Duodenal mucosa (tissue), 2 donors: ENCODE measurements at regions not wholly inside any gene's neighbourhood (a gene's known extent, or its start where the extent isn't known, plus 50 kb on each side); places are given as distances from the start of the nearest gene placed in this dataset.

Source experiments
- H3K27ac ChIP-seq: one replicate; pipeline ENCODE4 v1.7.0; 2013; ENCODE audit warnings: low read depth, low read length
- H3K27me3 ChIP-seq, 2 donors: one replicate each; pipeline ENCODE4 v1.7.0; 2013; ENCODE audit warnings: low read length in 2 of 2, control low read depth in 1 of 2; ENCODE audit not compliant: insufficient read depth in 2 of 2, control insufficient read depth in 1 of 2
- H3K36me3 ChIP-seq, 2 donors: one replicate each; pipeline ENCODE4 v1.7.0; 2013; ENCODE audit warnings: low read length in 2 of 2, control low read depth in 1 of 2; ENCODE audit not compliant: insufficient read depth in 2 of 2, control insufficient read depth in 1 of 2
- H3K4me1 ChIP-seq, 2 donors: one replicate each; pipeline ENCODE4 v1.7.0; 2013; ENCODE audit warnings: low read length in 2 of 2, control low read depth in 1 of 2; ENCODE audit not compliant: insufficient read depth in 2 of 2, control insufficient read depth in 1 of 2
- H3K4me3 ChIP-seq, 2 donors: one replicate each; pipeline ENCODE4 v1.7.0; 2013; ENCODE audit warnings: low read length in 2 of 2, low read depth in 1 of 2
- H3K9ac ChIP-seq, 2 donors: one replicate each; pipeline ENCODE4 v1.7.0; 2013; ENCODE audit warnings: low read length in 2 of 2, low read depth in 1 of 2
- H3K9me3 ChIP-seq, 2 donors: one replicate each; pipeline ENCODE4 v1.7.0; 2013; ENCODE audit warnings: low read length in 2 of 2, control low read depth in 1 of 2; ENCODE audit not compliant: control insufficient read depth in 1 of 2

- no peak overlapping the region for H3K27ac ChIP-seq
- peaks cover 6 to 7% of the 10 kb centered on the region in 2 donors for H3K9me3 ChIP-seq
- no peaks in the 10 kb centered on the region for H3K4me1 ChIP-seq
- H3K4me3 ChIP-seq = no peak overlapping the region
- H3K9ac ChIP-seq = no peak overlapping the region
- H3K27me3 ChIP-seq = peaks cover 0 to 4% of the 10 kb centered on the region in 2 donors
- H3K36me3 ChIP-seq = no peaks in the 10 kb centered on the region
These were observed 475.0 kb downstream of the MIAT start for GRCh38 chr22:27132400-27132799.

GRCh38 chr22:27133019-27133431, 475.6 kb downstream of the MIAT start:
- H3K9ac ChIP-seq = no peak overlapping the region
- peaks cover 3 to 5% of the 10 kb centered on the region in 2 donors for H3K27me3 ChIP-seq
- no peaks in the 10 kb centered on the region for H3K4me1 ChIP-seq
- H3K27ac ChIP-seq = no peak overlapping the region
- peaks cover 6 to 7% of the 10 kb centered on the region in 2 donors for H3K9me3 ChIP-seq
- no peaks in the 10 kb centered on the region for H3K36me3 ChIP-seq
- H3K4me3 ChIP-seq = no peak overlapping the region

GRCh38 chr22:27133681-27134314, 476.4 kb downstream of the MIAT start:
- no peak overlapping the region for H3K27ac ChIP-seq
- no peak overlapping the region for H3K4me3 ChIP-seq
- H3K9me3 ChIP-seq = peaks cover 6 to 7% of the 10 kb centered on the region in 2 donors
- no peaks in the 10 kb centered on the region for H3K36me3 ChIP-seq
- no peaks in the 10 kb centered on the region for H3K4me1 ChIP-seq
- peaks cover 3 to 5% of the 10 kb centered on the region in 2 donors for H3K27me3 ChIP-seq
- no peak overlapping the region for H3K9ac ChIP-seq

- Histone ChIP-seq H3K27me3 (peaks cover 3 to 5% of the 10 kb centered on the region in 2 donors), H3K9me3 (peaks cover 6 to 7% of the 10 kb centered on the region in 2 donors), H3K9ac (no peak overlapping the region), H3K36me3 (no peaks in the 10 kb centered on the region), H3K4me1 (no peaks in the 10 kb centered on the region), H3K27ac (no peak overlapping the region), H3K4me3 (no peak overlapping the region)
These were observed 476.9 kb downstream of the MIAT start for GRCh38 chr22:27134315-27134701.

- no peak overlapping the region for H3K9ac ChIP-seq
- peaks cover 3 to 5% of the 10 kb centered on the region in 2 donors for H3K27me3 ChIP-seq
- peaks cover 6 to 7% of the 10 kb centered on the region in 2 donors for H3K9me3 ChIP-seq
- H3K4me3 ChIP-seq = no peak overlapping the region
- H3K27ac ChIP-seq = no peak overlapping the region
- no peaks in the 10 kb centered on the region for H3K4me1 ChIP-seq
- H3K36me3 ChIP-seq = no peaks in the 10 kb centered on the region
These were observed 477.9 kb downstream of the MIAT start for GRCh38 chr22:27135031-27135981.

- H3K9ac ChIP-seq = no peak overlapping the region
- H3K4me1 ChIP-seq = no peaks in the 10 kb centered on the region
These were observed 479.2 kb downstream of the MIAT start for GRCh38 chr22:27136596-27136995.

GRCh38 chr22:27137871-27138337, 480.5 kb downstream of the MIAT start:
- no peaks in the 10 kb centered on the region for H3K36me3 ChIP-seq
- no peak overlapping the region for H3K4me3 ChIP-seq
- H3K9me3 ChIP-seq = peaks cover 6 to 7% of the 10 kb centered on the region in 2 donors
- no peak overlapping the region for H3K9ac ChIP-seq
- no peak overlapping the region for H3K27ac ChIP-seq
- no peaks in the 10 kb centered on the region for H3K4me1 ChIP-seq
- H3K27me3 ChIP-seq = peaks cover 5 to 9% of the 10 kb centered on the region in 2 donors

More at GRCh38 chr22:27136596-27136995, 479.2 kb downstream of the MIAT start:
- no peaks in the 10 kb centered on the region for H3K36me3 ChIP-seq
- no peak overlapping the region for H3K27ac ChIP-seq
- H3K9me3 ChIP-seq = peaks cover 6 to 7% of the 10 kb centered on the region in 2 donors
- no peak overlapping the region for H3K4me3 ChIP-seq
- peaks cover 5% of the 10 kb centered on the region in 2 donors for H3K27me3 ChIP-seq

GRCh38 chr22:27138471-27138870, 481.1 kb downstream of the MIAT start:
- H3K9ac ChIP-seq = no peak overlapping the region
- H3K4me1 ChIP-seq = no peaks in the 10 kb centered on the region
- peaks cover 6 to 7% of the 10 kb centered on the region in 2 donors for H3K9me3 ChIP-seq
- H3K4me3 ChIP-seq = no peak overlapping the region
- no peaks in the 10 kb centered on the region for H3K36me3 ChIP-seq
- no peak overlapping the region for H3K27ac ChIP-seq
- peaks cover 5 to 9% of the 10 kb centered on the region in 2 donors for H3K27me3 ChIP-seq

GRCh38 chr22:27139935-27140511, 482.6 kb downstream of the MIAT start:
- Histone ChIP-seq H3K4me1 (no peaks in the 10 kb centered on the region), H3K27me3 (peaks cover 5 to 9% of the 10 kb centered on the region in 2 donors), H3K27ac (no peak overlapping the region), H3K9ac (no peak overlapping the region), H3K4me3 (no peak overlapping the region), H3K9me3 (peaks cover 6 to 7% of the 10 kb centered on the region in 2 donors), H3K36me3 (no peaks in the 10 kb centered on the region)

GRCh38 chr22:27142286-27142685, 484.9 kb downstream of the MIAT start:
- H3K27ac ChIP-seq = no peak overlapping the region
- H3K9ac ChIP-seq = no peak overlapping the region
- H3K9me3 ChIP-seq = no peaks in the 10 kb centered on the region
- no peak overlapping the region for H3K4me3 ChIP-seq
- peaks cover 5 to 6% of the 10 kb centered on the region in 2 donors for H3K27me3 ChIP-seq
- H3K36me3 ChIP-seq = no peaks in the 10 kb centered on the region
- H3K4me1 ChIP-seq = no peaks in the 10 kb centered on the region
